HK-2 (cell line): ENCODE measurements at regions not wholly inside any gene's neighbourhood (a gene's known extent, or its start where the extent isn't known, plus 50 kb on each side); places are given as distances from the start of the nearest gene placed in this dataset.

ENCODE experiments used
- DNase-seq: peaks from one replicate; pipeline ENCODE4 v3.0.0-alpha.2; 2018; ENCODE audit not compliant: unreplicated experiment

DNA sequence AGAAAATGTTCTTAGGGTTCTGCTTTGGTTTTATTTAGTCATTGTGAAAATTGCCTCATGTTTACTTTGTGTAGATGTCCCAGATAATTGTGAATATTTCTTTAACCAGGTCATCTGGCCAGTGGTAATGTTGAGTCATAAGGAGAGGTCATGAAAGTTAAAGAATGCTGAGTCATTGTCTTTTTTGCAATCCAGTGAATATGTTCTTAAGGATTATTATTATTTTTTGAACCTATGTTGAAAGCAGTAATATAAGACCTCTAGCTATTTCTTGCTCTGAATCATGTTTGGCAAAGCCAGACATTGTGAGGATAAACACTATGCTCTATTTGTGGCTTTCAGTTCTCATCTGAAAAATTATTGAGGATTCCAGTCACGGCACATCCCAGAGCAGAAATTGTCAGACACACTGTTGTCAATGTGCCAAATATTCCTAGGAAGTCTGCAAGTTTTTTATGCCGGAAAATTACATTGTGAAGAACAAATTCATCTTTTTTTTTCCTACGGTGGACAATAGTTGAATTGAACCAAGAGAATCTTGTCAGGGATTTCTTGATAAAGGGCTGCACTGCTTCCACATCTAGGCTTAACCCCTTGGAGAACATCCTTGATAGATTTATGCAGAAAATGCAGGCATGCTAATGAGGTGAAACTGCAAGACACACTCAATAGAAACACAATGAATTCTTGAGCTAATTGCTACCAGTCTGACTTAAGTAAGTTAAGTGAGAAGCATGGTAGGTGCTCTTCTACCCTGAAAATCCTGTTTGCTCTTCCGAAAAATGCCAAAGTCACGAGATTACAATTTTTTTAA lies 369.6 kb downstream of the ATP23 start:
- no peak for DNase-seq

DNA sequence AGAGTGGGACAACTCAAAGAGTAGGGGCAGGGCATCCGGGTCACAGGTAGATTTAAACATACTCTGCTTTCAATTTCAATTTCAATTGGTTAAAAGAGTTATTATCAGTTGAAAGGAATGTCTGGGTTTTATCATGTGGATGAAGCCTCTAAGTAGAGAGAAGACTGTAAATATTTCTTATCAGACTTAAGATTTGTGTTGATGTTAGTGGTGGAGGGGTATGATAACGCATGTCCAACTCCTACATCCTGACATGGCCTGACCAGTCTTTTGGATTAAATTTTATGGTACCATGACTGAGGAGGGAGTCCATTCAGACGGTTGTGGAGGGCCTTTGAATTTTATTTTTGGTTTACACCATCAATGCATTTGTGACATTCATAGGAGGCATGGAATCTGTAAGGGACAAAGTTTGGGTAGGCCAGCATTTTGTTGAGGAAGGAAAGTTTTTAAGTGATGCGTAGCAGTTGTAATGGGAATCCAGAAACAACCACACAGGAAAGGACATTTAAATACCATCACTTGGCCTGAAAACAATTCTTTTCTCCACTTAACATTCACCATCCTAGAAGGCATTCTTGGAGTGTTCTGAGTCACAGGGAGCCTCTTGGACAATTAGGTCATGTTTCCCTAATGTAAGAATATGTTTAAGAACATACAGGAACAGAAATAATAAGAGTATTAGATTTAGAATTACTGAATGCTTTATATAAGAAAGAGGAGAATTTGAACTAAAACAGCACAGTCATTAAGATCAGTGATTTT lies 371.9 kb downstream of the ATP23 start:
- no peak for DNase-seq

DNA sequence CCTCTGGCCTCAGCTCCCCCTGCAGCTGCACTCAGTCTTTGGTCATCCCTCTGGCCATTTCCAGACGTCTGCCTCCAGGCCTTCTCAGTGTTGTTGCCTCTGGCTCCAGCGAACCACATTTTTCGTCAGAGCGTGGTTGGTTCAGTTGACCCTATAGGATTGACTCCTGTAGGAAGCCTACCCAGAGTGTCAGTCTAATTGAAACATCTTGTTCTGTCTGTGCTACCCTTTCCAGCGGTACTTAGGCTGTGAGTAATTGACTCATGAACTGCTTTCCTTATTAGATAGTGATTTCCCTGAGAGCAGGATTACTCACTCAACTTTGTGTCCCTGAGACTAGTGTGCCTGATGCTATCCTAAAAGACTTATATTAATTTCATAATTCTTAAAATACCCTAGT lies 373.2 kb downstream of the ATP23 start:
- no peak for DNase-seq

DNA sequence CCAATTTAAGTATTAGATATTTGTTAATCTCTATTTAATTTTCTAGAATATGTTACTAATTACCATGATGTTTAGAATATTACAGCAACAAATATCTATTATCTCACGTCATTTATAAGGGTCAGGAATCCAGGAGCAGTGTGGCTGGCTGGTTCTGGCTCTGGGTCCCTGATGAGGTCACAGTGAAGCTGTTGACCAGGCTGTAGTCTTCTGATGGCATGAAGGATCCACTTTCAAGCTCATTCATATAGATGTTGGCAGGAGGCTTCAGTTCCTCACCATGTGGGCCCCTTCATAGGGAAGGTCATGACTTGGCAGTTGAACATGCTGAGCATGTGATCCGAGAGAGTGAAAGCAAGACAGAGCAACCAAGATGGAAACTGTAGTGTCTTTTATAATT lies 375.6 kb downstream of the ATP23 start:
- DNase-seq: no peak

DNA sequence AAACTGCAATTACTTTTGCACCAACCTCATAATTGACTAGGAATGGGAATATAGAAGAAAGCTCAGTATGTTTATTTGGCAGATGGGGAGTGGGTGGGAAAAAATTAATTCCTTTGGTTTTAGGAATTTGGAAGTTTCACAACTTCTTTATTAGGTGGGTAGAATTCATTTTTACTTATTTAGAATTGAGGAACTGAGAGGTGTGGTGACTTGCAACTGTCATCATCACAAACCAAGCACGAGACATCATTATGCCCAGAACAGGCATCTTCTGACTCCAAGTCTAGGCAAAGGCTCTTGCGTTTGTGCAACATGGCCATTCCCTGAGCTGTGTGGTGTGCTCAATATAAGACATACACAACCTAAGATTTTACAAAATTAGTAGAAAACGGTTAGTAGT lies 380.0 kb downstream of the ATP23 start:
- no peak for DNase-seq

DNA sequence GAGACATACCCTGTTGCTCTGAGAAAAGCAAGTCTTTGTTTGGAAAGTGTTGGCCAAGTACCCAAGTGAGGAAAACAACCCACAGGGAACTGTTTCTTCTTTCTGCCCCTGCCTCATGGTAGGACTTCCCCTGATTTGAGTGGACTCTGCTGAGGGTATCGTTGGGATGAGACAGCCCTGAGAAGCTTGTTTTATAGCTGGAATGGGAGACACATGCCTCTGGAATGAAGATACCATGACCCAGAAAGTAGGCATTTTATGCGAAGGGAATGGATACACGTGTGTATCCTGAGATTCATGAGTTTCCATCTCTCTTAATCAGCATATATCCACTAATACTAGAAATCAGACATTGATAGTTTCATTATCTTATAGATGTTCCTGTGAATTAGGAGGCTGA lies 382.3 kb downstream of the ATP23 start:
- DNase-seq: no peak

DNA sequence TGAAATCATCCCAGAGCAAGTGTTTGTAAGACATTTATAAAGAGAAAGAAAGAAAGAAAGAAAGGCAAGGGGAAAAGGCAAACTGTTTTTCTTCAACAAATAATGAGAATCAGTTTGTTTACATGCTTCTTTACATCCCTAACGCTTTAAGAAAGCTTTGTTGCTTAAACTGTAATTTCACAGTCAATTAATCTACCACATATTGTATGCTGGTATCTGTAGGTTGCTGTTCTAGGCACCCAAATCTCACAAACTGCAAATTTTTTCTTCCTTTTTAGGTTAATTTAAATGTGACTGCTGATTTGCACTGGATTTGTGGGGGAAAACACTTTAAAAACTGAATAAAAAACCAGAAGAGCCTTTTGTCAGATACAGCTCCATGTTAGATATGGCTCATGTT lies 384.2 kb downstream of the ATP23 start:
- DNase-seq: no peak

DNA sequence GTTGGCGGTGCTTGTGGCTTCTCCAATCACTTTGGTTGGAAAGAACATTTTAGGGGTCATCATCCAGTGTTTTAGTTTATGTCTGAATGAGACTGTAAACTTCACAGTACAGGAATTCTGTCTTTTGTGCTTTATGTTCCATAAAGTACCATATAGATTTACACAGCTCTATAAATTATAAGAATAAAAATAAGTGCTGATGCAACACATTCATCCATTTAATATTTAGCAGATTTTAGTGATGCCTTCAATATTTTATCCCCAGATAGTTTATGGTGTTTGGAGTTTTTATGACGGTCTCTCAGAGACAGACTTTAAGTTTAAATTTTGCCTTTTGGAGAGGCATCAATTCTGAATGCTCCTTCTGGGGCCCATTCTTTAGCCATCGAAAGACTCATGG lies 385.2 kb downstream of the ATP23 start:
- DNase-seq: no peak

DNA sequence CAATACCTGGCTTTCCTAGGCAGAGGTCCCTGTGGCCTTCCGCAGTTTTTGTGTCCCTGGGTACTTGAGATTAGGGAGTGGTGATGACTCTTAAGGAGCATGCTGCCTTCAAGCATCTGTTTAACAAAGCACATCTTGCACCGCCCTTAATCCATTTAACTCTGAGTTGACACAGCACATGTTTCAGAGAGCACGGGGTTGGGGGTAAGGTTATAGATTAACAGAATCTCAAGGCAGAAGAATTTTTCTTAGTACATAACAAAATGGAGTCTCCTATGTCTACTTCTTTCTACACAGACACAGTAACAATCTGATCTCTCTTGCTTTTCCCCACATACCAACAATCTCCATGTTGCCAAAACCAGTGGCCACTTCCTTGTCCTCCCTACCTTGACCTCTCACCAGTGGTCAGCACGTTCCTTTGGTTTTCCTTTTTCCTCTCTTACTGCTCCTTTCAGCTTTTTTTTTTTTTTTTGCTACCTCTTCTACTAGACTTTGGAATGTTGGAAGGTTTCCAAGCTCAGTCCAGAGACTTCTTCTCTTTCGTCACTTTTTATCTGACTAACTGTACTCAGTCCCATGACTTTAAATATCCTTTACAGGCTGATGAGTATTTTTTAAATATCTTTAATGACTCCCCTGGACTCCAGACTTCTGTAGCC lies 395.3 kb downstream of the ATP23 start:
- DNase-seq: peak; percentile 76

DNA sequence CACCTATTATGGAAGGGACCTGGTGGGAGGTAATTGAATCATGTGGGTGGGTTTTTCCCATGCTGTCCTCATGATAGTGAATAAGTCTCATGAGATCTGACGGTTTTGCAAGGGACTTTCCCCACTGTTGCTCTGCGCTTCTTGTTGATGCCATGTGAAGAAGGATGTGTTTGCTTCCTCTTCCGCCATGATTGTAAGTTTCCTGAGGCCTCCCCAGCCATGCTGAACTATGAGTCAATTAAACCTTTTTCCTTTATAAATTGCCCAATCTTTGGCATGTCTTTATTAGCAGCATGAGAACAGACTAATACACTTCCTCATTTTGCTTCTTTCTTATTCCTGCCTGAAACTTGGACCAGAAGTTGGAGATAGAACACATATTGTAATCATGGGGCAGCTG lies 396.2 kb downstream of the ATP23 start:
- peak; percentile 62 for DNase-seq

DNA sequence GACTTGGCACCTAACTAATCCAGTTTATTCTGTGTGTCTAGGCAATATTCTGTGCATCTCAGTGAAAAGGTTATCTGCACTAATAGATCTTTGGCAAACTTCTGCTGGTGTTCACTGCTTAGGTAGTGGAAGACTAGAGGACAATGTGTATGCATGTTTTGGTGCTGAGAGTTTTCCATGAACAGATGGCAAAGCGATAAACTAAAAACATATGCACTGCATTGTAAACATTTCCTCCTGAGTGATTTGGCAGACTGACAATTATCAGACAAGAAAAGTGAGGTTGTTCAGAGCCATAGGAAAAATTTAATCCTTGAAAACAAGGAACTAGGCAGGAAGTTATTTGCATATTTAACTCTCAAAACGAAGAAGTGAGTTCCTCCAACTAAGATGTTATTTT lies 400.4 kb downstream of the ATP23 start:
- no peak for DNase-seq

DNA sequence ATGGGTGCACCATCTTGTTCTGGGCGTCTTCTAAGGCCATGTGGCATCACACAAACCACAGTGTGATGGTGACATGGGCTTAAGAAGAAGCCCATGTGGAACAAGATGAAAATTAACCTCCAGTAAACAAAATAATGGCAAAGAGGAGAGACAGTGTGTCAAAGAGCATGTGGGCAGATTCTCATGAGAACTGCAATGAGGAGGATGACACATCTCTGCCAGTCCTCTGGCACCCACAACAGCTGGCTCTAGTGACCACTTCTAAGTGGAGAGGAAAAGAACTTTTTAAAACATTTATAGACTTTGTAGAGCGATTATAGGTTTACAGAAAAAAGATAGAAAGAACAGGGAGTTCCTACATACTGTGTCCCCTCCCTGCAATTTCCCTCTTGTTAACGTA lies 401.4 kb downstream of the ATP23 start:
- DNase-seq: no peak

DNA sequence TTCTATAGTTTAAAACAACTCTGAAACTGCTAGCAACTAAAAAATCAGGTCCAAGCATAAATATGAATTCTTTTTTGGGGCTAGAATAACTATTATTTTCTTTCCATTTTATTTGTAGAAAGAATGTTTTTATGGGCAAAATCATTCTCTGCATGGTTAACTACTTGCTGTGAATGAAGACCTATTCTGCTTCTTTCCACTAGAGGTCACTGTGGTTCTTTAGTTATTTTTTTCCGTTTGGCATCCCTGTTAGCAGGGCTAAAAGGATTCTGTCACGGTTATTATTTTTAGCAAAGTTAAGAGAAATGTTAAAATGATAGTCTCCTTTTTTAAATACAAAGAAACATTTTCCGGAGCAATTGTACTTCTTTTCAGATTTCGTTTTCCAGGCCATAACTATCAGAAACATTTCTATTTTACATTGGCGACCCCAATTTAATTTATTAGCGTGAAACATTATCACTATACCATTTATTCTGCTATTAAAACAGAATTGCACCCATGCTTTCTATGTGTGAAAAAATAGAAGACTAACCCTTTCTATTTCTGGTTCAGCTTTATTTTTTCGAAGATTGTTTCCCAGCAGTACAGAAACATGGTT lies 404.8 kb downstream of the ATP23 start:
- no peak for DNase-seq

DNA sequence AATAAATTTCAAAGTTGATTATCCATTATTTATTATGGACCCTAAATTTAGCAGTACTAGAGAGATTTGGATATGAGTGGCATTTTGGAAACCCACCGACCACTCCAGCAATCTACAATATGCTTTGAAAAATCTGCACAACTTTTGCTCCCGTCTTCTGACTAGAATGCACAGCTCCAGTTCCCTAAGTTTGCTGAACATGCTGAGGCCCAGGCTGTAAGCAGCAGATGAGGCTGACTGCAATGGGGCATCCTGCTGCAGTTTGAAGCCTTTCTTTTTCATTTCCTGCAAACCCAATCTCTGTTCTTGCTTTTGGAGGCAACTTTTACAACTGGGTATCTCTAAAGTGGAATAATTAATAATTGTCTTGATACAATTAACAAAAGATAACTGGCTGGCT lies 405.8 kb downstream of the ATP23 start:
- DNase-seq: no peak

DNA sequence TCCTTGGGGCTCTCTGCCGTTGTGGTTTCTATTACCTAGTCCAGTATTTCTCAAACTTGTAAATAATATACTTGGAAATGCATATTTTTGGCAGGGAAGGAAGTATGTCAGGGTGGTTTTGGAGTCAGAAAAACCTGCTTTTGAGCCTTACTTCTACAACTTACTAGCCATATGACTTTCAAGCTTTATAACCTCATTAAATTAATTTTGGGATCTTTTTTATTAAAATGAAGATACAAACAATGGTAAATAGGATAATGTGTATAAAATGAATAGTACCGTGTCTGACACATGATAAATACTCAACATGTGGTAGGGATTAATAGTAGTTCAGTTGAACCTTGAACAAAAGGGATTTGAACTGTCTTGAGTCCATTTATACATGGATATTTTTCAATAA lies 406.3 kb downstream of the ATP23 start:
- no peak for DNase-seq

DNA sequence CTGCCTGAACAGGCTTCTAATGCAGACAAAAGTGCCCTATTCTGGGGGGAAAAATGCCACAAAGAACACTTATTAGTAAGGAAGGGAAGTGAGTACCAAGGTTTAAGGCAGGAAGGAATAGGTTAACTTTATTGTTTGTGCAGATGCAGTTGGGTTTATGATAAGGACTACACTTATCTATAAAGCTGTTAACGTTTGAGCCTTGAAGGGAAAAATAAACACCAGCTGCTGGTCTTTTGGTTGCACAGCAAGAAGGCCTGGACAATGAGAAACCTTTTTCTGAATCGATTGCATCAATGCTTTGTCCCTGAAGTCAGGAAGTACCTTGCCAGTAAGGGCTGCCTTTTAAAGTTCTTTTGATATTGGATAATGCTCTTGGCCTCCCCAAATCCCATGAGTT lies 407.8 kb downstream of the ATP23 start:
- DNase-seq: no peak

DNA sequence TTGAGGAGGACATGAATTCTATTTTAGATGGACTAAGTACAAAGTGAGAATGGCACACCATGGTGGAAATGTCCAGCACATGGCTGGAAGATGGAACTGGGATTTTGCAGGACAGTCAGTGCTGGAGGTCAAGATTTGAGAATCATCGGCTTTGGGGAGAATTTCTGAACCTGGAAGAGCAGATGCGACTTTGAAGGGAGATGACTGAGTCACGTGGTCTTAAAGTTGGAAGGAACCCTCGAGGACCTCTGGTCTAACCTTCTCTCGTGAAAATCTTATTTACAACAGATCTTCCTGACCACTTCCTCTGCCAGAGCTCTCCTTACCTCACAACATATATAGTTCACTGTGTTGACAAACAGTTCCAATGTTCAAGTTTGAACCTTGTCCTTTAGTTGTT lies 415.4 kb downstream of the ATP23 start:
- no peak for DNase-seq

DNA sequence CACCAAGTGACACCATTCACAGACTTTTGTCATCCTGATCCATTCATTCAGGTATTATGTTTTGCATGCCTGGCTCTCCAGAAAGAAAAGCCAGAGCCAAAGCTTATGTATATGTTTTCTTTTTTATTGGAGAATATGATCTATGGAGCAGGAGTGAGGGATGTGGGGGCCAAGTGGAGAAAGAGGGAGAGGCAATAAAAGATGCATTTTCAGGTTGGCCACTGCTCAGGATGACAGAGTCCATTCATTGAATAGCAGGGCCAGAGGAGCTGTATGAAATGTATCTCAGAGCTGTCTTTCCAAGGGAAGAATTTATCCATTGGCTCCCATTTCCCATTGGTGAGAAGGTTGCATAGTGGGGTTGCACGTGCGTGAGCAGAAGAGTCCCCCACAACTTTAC lies 416.1 kb downstream of the ATP23 start:
- no peak for DNase-seq

DNA sequence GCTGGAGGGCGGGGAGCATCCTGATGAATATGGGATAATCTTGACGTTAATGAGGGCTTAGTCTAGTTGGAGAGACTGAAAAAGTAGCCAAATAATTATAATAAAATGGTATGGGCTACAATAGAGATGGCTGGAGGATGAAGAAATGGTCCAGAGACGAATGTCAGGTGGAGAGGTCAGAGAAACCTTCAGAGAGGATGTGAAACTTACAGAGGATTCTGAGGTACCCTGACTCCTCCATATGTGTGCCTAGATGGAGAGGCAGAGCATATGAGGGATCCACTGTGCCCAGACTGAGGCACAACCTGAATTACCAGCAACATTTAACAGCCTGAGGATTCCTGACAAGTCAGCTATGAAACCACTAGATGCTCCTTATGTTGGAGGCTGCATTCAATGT lies 417.0 kb downstream of the ATP23 start:
- no peak for DNase-seq

DNA sequence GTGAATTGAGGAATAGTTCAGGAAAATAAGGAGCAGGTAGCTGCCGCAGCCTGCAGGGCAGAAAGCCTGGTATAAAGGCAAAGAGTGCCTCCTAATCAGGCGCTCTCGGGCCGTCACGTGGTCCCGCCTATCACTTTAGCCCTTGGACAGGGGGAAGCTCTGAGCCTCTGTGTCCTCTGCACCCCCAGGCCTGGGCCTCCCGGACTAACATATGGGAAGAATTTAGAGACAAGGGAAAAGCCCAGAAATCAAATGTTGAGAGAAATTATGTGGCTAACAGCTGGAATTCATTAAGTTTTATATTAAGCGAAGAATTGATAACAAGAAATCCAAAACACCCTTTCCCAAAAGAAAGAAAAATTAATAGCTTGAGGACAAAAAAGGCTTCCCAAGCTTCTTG lies 417.7 kb downstream of the ATP23 start:
- DNase-seq: no peak

DNA sequence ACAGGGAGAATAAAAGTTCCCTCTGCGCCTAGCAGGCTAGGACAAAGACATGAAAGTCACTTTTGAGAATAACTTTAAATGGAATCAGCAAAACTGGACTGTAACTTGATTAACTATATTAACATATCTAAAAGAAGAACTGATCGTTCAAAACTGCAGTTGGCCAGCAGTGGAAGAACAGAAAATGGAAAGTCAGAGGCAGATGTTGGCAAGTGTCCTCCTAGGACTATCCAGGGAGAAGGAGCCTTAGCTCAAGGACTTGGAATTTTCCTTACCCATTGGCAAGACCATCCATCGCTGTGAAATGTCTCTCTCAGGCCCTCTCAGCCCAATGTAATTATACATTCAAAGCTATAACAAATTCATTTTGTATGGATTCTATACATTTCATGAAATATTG lies 419.7 kb downstream of the ATP23 start:
- DNase-seq: no peak

DNA sequence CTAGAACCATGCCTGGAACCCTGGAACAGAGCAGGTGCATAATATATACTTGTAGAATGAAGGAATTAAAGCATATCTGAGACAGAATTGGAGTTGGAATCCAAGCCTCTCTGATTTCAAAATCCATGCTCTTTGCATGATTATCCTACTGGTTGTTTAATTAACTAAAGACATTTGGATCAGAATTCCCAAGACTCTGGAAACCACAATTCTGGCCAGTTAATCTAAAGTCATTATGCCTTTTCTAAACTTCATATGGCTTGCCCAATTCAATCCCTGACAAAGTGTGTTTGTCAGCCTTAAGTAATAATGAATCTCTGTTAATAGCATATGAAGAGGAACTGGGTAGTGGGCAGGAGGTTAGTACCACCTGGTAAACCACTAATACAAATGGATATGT lies 422.6 kb downstream of the ATP23 start:
- no peak for DNase-seq
